ENCODE measurements at regions not wholly inside any gene's neighbourhood (a gene's known extent, or its start where the extent isn't known, plus 50 kb on each side); places are given as distances from the start of the nearest gene placed in this dataset.

DNA sequence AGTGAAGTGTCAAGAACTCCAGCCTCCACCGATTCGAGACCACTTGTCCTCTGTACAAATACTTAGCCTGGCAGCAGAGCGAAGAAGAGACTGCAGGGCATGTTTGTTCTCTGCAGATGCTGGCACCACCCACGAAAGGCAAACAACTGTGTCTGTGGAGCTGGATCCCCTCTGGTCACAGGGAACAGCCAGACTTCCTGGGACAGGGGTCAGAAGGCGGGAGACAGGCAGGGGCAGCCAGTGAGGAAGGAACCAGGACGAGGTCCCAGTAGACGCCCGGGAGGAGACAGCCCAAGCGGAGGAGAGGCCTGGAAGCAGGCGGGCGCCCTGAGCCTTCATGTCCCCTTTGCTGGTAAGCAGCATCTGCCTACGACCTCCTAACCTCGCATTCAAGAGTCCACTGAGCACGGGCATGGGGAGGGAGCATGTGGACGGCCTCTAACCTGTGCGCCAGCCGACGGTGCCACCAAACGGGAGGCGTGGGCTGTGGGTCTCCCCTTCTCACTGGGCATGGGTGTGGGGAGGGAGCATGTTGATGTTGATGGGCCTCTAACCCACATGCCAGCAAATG, 265.5 kb downstream of the DLL1 start:
- no CpG with 5 or more reads among the region's 20 CpGs for WGBS (ENCODE audit: insufficient coverage, insufficient read length)
- H3K27ac ChIP-seq (ENCODE audit: low read length), result no peak overlapping the region
- no peaks in the 10 kb centered on the region; the same call in 1 of the 2 replicates for H3K27me3 ChIP-seq (ENCODE audit: control insufficient read depth, insufficient read depth, low read length)
- no peaks in the 10 kb centered on the region for H3K36me3 ChIP-seq (ENCODE audit: control insufficient read depth, insufficient read depth, low read length)
- H3K4me1 ChIP-seq (ENCODE audit: control insufficient read depth, insufficient read depth, low read length), result peaks cover 3% of the 10 kb centered on the region; the same call in 1 of the 2 replicates
- H3K9me3 ChIP-seq (ENCODE audit: control insufficient read depth, insufficient read depth, low read length), result no peaks in the 10 kb centered on the region
- H3K4me3 ChIP-seq (ENCODE audit: low read length), result no peak overlapping the region
- no peak for DNase-seq (ENCODE audit: low read depth, low spot score)

DNA sequence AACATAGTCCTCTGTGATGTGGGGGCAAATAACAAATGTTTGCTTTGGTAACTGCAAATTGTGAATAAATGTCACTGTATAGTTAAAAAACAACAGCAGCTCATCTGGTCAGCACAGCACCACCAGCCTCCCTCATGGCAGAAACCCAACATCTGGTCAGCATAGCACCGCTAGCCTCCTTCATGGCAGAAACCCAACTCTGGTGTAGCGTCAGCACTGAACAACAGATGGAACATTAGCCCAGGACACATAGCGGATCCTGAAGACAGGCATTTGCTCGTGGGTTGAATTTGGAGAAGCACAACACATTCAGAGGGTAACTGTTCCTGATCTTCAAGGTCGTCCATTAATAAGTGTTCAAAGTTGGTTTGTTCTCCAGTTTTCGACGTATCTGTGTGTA, 265.9 kb downstream of the DLL1 start:
- Histone ChIP-seq H3K4me3 (ENCODE audit: low read length) (no peak overlapping the region), H3K4me1 (ENCODE audit: control insufficient read depth, insufficient read depth, low read length) (peaks cover 3% of the 10 kb centered on the region; the same call in 1 of the 2 replicates), H3K27ac (ENCODE audit: low read length) (no peak overlapping the region), H3K9me3 (ENCODE audit: control insufficient read depth, insufficient read depth, low read length) (no peaks in the 10 kb centered on the region), H3K36me3 (ENCODE audit: control insufficient read depth, insufficient read depth, low read length) (no peaks in the 10 kb centered on the region), H3K27me3 (ENCODE audit: control insufficient read depth, insufficient read depth, low read length) (no peaks in the 10 kb centered on the region; the same call in 1 of the 2 replicates)
- WGBS (ENCODE audit: insufficient coverage, insufficient read length), result no CpG with 5 or more reads among the region's 7 CpGs
- no peak for DNase-seq (ENCODE audit: low read depth, low spot score)

- no peaks in the 10 kb centered on the region for H3K36me3 ChIP-seq (ENCODE audit: control insufficient read depth, insufficient read depth, low read length)
- H3K4me3 ChIP-seq (ENCODE audit: low read length), result no peak overlapping the region
- no peak overlapping the region for H3K27ac ChIP-seq (ENCODE audit: low read length)
- H3K4me1 ChIP-seq (ENCODE audit: control insufficient read depth, insufficient read depth, low read length), result peaks cover 3% of the 10 kb centered on the region; the same call in 1 of the 2 replicates
- no peaks in the 10 kb centered on the region; the same call in 1 of the 2 replicates for H3K27me3 ChIP-seq (ENCODE audit: control insufficient read depth, insufficient read depth, low read length)
- DNase-seq (ENCODE audit: low read depth, low spot score), result no peak
- no peaks in the 10 kb centered on the region for H3K9me3 ChIP-seq (ENCODE audit: control insufficient read depth, insufficient read depth, low read length)
- WGBS (ENCODE audit: insufficient coverage, insufficient read length), result no CpG with 5 or more reads among the region's 67 CpGs
Measured at GRCh38 chr6:170023620-170024521, 267.0 kb downstream of the DLL1 start.

- WGBS (ENCODE audit: insufficient coverage, insufficient read length), result no CpG with 5 or more reads among the region's 77 CpGs
- H3K27me3 ChIP-seq (ENCODE audit: control insufficient read depth, insufficient read depth, low read length), result no peaks in the 10 kb centered on the region; the same call in 1 of the 2 replicates
- H3K4me1 ChIP-seq (ENCODE audit: control insufficient read depth, insufficient read depth, low read length), result peaks cover 3% of the 10 kb centered on the region; the same call in 1 of the 2 replicates
- no peak overlapping the region for H3K27ac ChIP-seq (ENCODE audit: low read length)
- H3K9me3 ChIP-seq (ENCODE audit: control insufficient read depth, insufficient read depth, low read length), result no peaks in the 10 kb centered on the region
- no peak overlapping the region for H3K4me3 ChIP-seq (ENCODE audit: low read length)
- DNase-seq (ENCODE audit: low read depth, low spot score), result no peak
- no peaks in the 10 kb centered on the region for H3K36me3 ChIP-seq (ENCODE audit: control insufficient read depth, insufficient read depth, low read length)
Measured at GRCh38 chr6:170022827-170023619, 267.9 kb downstream of the DLL1 start.

DNA sequence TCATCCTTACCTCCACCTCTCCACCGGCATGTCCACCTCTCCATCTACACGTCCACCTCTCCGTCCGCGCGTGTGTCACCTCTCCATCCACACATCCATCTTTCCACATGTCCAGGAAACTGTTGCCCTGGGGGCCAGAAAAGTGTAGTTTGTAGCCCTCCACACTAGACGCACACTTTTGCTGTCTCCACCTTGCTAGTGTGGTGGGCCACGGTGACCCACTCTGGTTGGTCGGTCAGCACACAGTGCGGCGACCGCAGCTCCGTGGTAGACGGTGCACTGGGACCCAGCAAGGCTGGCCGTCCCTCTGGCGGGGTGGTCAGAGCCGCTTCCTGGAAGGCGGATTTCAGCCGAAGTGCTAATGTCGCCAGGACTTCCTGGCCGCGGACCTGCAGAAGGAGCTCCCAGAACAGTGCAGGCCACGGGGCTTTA, 268.6 kb downstream of the DLL1 start:
- no peak overlapping the region for H3K4me3 ChIP-seq (ENCODE audit: low read length)
- H3K27ac ChIP-seq (ENCODE audit: low read length), result no peak overlapping the region
- WGBS (ENCODE audit: insufficient coverage, insufficient read length), result 100% methylated on average over 4 of the region's 23 CpGs
- DNase-seq (ENCODE audit: low read depth, low spot score), result no peak
- no peaks in the 10 kb centered on the region for H3K36me3 ChIP-seq (ENCODE audit: control insufficient read depth, insufficient read depth, low read length)
- H3K27me3 ChIP-seq (ENCODE audit: control insufficient read depth, insufficient read depth, low read length), result no peaks in the 10 kb centered on the region; the same call in 1 of the 2 replicates
- H3K4me1 ChIP-seq (ENCODE audit: control insufficient read depth, insufficient read depth, low read length), result peaks cover 3% of the 10 kb centered on the region; the same call in 1 of the 2 replicates
- H3K9me3 ChIP-seq (ENCODE audit: control insufficient read depth, insufficient read depth, low read length), result no peaks in the 10 kb centered on the region

- peaks cover 2% of the 10 kb centered on the region; the same call in 1 of the 2 replicates for H3K4me1 ChIP-seq (ENCODE audit: control insufficient read depth, insufficient read depth, low read length)
- no CpG with 5 or more reads among the region's 9 CpGs for WGBS (ENCODE audit: insufficient coverage, insufficient read length)
- H3K36me3 ChIP-seq (ENCODE audit: control insufficient read depth, insufficient read depth, low read length), result no peaks in the 10 kb centered on the region
- no peak overlapping the region for H3K27ac ChIP-seq (ENCODE audit: low read length)
- H3K9me3 ChIP-seq (ENCODE audit: control insufficient read depth, insufficient read depth, low read length), result no peaks in the 10 kb centered on the region
- no peaks in the 10 kb centered on the region; the same call in 1 of the 2 replicates for H3K27me3 ChIP-seq (ENCODE audit: control insufficient read depth, insufficient read depth, low read length)
- no peak overlapping the region for H3K4me3 ChIP-seq (ENCODE audit: low read length)
- no peak for DNase-seq (ENCODE audit: low read depth, low spot score)
Measured at GRCh38 chr6:170021579-170021978, 269.3 kb downstream of the DLL1 start.

- no peaks in the 10 kb centered on the region; the same call in 1 of the 2 replicates for H3K27me3 ChIP-seq (ENCODE audit: control insufficient read depth, insufficient read depth, low read length)
- H3K4me3 ChIP-seq (ENCODE audit: low read length), result no peak overlapping the region; the same call in 1 of the 2 replicates
- H3K36me3 ChIP-seq (ENCODE audit: control insufficient read depth, insufficient read depth, low read length), result no peaks in the 10 kb centered on the region
- H3K27ac ChIP-seq (ENCODE audit: low read length), result no peak overlapping the region
- no CpG with 5 or more reads among the region's 20 CpGs for WGBS (ENCODE audit: insufficient coverage, insufficient read length)
- H3K9me3 ChIP-seq (ENCODE audit: control insufficient read depth, insufficient read depth, low read length), result no peaks in the 10 kb centered on the region
- no peak for DNase-seq (ENCODE audit: low read depth, low spot score)
- no peaks in the 10 kb centered on the region for H3K4me1 ChIP-seq (ENCODE audit: control insufficient read depth, insufficient read depth, low read length)
Measured at GRCh38 chr6:170019818-170020583, 268.6 kb downstream of the ERMARD start.

DNA sequence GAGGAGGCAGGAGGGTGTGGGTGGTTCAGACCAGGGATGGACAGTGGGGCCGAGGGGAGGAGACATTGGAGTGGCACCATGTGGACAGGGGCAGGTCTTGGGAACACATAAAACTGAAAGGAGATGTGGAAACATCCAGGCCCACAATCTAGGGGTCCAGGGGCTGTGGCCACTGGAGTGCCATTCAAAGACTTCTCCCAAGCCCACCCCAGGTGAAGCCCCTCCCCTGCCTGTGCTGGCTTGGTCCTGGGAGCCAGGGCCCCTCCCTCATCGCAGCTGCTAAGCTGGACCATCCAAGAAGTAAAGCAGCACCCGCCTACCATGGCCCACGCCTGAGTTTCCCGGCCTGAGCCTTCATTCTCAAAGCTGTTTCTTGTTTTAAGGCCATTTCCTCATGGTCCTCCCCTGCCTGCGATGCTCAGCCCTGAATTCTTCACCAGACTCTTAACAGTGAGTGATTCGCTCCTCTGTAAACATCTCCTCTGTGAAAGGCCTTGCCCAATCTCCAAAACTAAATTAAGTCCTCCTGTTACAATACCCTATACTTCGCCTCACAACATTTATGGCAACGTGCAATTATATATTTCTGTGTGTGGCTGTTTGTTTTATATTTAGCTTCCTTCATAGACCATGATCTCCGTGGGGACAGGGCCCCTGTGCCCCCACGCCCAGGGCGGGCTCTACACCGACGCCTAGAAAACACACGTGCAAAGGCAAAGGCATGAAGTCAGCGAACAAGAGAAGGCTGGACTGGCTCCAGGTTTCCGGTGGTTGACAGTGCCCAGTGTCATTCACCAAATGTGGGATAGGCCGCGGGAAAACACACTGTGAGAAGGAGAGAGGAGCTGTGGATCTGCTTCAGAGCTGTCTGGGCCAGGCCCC, 267.8 kb downstream of the ERMARD start:
- WGBS (ENCODE audit: insufficient coverage, insufficient read length), result no CpG with 5 or more reads among the region's 19 CpGs
- no peak for DNase-seq (ENCODE audit: low read depth, low spot score)
- H3K4me3 ChIP-seq (ENCODE audit: low read length), result no peak overlapping the region
- no peaks in the 10 kb centered on the region; the same call in 1 of the 2 replicates for H3K27me3 ChIP-seq (ENCODE audit: control insufficient read depth, insufficient read depth, low read length)
- H3K4me1 ChIP-seq (ENCODE audit: control insufficient read depth, insufficient read depth, low read length), result no peaks in the 10 kb centered on the region
- no peaks in the 10 kb centered on the region for H3K36me3 ChIP-seq (ENCODE audit: control insufficient read depth, insufficient read depth, low read length)
- no peak overlapping the region for H3K27ac ChIP-seq (ENCODE audit: low read length)
- H3K9me3 ChIP-seq (ENCODE audit: control insufficient read depth, insufficient read depth, low read length), result no peaks in the 10 kb centered on the region

DNA sequence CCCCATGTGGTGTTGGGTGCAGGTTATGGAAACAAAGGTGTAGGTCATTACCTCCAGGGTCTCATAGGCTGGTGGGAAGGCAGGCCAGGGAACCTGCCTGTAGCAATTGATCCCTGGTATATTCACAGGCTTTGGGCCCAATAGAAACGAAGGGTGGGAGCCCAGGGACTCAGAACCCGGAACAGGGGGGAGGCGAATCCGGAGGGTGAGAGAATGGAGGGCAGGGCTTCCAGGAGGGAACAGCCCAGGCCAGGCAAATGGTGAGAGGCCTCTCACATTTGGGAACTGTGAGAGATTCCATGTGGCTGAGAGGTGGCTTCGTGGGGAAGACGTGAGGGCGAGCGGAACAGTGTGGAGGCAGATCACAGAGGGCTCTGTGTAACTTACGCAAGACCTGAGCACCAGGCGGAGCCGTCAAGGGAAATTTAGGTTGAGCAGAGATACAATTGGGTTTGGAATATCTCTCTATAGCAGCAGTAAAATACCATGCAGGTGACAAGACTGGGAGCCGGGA, 267.1 kb downstream of the ERMARD start:
- Histone ChIP-seq H3K27me3 (ENCODE audit: control insufficient read depth, insufficient read depth, low read length) (no peaks in the 10 kb centered on the region; the same call in 1 of the 2 replicates), H3K4me3 (ENCODE audit: low read length) (no peak overlapping the region), H3K36me3 (ENCODE audit: control insufficient read depth, insufficient read depth, low read length) (no peaks in the 10 kb centered on the region), H3K4me1 (ENCODE audit: control insufficient read depth, insufficient read depth, low read length) (no peaks in the 10 kb centered on the region), H3K9me3 (ENCODE audit: control insufficient read depth, insufficient read depth, low read length) (no peaks in the 10 kb centered on the region), H3K27ac (ENCODE audit: low read length) (no peak overlapping the region)
- no peak for DNase-seq (ENCODE audit: low read depth, low spot score)
- no CpG with 5 or more reads among the region's 12 CpGs for WGBS (ENCODE audit: insufficient coverage, insufficient read length)
